ENCODE measurements at regions not wholly inside any gene's neighbourhood (a gene's known extent, or its start where the extent isn't known, plus 50 kb on each side); places are given as distances from the start of the nearest gene placed in this dataset.

DNA sequence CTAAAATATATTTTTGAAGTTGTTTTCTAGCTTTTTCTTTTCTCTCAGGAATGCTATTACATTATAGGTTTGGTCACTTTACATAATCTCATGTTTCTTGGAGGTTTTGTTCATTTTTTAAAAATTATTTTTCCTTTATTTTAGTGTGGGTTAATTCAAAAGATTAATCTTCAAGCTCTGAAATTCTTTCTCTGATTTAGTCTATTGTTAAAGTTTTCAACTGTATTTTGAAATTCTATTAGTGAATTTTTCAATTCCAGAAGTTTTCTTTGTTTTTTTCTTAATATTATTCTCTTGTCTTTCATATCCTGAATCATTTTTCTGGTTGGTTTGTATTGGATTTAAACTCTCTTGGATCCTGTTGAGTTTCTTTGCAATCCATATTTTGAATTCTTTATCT lies 80.4 kb downstream of the MSTN start (continued):
- TF ChIP-seq, protein P1, sequence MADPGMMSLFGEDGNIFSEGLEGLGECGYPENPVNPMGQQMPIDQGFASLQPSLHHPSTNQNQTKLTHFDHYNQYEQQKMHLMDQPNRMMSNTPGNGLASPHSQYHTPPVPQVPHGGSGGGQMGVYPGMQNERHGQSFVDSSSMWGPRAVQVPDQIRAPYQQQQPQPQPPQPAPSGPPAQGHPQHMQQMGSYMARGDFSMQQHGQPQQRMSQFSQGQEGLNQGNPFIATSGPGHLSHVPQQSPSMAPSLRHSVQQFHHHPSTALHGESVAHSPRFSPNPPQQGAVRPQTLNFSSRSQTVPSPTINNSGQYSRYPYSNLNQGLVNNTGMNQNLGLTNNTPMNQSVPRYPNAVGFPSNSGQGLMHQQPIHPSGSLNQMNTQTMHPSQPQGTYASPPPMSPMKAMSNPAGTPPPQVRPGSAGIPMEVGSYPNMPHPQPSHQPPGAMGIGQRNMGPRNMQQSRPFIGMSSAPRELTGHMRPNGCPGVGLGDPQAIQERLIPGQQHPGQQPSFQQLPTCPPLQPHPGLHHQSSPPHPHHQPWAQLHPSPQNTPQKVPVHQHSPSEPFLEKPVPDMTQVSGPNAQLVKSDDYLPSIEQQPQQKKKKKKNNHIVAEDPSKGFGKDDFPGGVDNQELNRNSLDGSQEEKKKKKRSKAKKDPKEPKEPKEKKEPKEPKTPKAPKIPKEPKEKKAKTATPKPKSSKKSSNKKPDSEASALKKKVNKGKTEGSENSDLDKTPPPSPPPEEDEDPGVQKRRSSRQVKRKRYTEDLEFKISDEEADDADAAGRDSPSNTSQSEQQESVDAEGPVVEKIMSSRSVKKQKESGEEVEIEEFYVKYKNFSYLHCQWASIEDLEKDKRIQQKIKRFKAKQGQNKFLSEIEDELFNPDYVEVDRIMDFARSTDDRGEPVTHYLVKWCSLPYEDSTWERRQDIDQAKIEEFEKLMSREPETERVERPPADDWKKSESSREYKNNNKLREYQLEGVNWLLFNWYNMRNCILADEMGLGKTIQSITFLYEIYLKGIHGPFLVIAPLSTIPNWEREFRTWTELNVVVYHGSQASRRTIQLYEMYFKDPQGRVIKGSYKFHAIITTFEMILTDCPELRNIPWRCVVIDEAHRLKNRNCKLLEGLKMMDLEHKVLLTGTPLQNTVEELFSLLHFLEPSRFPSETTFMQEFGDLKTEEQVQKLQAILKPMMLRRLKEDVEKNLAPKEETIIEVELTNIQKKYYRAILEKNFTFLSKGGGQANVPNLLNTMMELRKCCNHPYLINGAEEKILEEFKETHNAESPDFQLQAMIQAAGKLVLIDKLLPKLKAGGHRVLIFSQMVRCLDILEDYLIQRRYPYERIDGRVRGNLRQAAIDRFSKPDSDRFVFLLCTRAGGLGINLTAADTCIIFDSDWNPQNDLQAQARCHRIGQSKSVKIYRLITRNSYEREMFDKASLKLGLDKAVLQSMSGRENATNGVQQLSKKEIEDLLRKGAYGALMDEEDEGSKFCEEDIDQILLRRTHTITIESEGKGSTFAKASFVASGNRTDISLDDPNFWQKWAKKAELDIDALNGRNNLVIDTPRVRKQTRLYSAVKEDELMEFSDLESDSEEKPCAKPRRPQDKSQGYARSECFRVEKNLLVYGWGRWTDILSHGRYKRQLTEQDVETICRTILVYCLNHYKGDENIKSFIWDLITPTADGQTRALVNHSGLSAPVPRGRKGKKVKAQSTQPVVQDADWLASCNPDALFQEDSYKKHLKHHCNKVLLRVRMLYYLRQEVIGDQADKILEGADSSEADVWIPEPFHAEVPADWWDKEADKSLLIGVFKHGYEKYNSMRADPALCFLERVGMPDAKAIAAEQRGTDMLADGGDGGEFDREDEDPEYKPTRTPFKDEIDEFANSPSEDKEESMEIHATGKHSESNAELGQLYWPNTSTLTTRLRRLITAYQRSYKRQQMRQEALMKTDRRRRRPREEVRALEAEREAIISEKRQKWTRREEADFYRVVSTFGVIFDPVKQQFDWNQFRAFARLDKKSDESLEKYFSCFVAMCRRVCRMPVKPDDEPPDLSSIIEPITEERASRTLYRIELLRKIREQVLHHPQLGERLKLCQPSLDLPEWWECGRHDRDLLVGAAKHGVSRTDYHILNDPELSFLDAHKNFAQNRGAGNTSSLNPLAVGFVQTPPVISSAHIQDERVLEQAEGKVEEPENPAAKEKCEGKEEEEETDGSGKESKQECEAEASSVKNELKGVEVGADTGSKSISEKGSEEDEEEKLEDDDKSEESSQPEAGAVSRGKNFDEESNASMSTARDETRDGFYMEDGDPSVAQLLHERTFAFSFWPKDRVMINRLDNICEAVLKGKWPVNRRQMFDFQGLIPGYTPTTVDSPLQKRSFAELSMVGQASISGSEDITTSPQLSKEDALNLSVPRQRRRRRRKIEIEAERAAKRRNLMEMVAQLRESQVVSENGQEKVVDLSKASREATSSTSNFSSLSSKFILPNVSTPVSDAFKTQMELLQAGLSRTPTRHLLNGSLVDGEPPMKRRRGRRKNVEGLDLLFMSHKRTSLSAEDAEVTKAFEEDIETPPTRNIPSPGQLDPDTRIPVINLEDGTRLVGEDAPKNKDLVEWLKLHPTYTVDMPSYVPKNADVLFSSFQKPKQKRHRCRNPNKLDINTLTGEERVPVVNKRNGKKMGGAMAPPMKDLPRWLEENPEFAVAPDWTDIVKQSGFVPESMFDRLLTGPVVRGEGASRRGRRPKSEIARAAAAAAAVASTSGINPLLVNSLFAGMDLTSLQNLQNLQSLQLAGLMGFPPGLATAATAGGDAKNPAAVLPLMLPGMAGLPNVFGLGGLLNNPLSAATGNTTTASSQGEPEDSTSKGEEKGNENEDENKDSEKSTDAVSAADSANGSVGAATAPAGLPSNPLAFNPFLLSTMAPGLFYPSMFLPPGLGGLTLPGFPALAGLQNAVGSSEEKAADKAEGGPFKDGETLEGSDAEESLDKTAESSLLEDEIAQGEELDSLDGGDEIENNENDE (IDR thresholded peaks at IDR 0.05; ENCODE audit: insufficient replicate concordance, low read length), result no peak
- TF ChIP-seq EP300 (IDR thresholded peaks at IDR 0.05; ENCODE audit: borderline replicate concordance in 1 of 2, low read depth in 2 of 2, low read length in 2 of 2), result no peak
- TF ChIP-seq, protein P2, sequence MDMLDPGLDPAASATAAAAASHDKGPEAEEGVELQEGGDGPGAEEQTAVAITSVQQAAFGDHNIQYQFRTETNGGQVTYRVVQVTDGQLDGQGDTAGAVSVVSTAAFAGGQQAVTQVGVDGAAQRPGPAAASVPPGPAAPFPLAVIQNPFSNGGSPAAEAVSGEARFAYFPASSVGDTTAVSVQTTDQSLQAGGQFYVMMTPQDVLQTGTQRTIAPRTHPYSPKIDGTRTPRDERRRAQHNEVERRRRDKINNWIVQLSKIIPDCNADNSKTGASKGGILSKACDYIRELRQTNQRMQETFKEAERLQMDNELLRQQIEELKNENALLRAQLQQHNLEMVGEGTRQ (IDR thresholded peaks at IDR 0.05; ENCODE audit: low read length), result no peak
- TF ChIP-seq BCL11A (IDR thresholded peaks at IDR 0.05; ENCODE audit: low read depth in 2 of 2, low read length in 2 of 2), result no peak
- no peak for TF ChIP-seq JUN (IDR thresholded peaks at IDR 0.05; ENCODE audit: low read depth, low read length)
- TF ChIP-seq CEBPB (IDR thresholded peaks at IDR 0.05; ENCODE audit: low read depth, low read length), result no peak
- TF ChIP-seq RNF2 (IDR thresholded peaks at IDR 0.05; ENCODE audit: borderline replicate concordance, low read depth, low read length, missing control alignments, poor library complexity, severe bottlenecking), result no peak
- TF ChIP-seq TAF1 (IDR thresholded peaks at IDR 0.05; ENCODE audit: low read depth, low read length), result no peak
- TF ChIP-seq POU5F1 (IDR thresholded peaks at IDR 0.05; ENCODE audit: low read depth, low read length), result no peak
- TF ChIP-seq GTF2F1 (IDR thresholded peaks at IDR 0.05; ENCODE audit: borderline replicate concordance, low read depth, low read length), result no peak
